Upper lobe of left lung (tissue), 6 donors: ENCODE measurements at regions not wholly inside any gene's neighbourhood (a gene's known extent, or its start where the extent isn't known, plus 50 kb on each side); places are given as distances from the start of the nearest gene placed in this dataset.

Experiments
- ATAC-seq, 2 donors: fragments of 200-7000 bp; cut with Tn5 transposase; one replicate each; pipeline ENCODE4 v1.9.1; 2022; ENCODE audit warnings: mild to moderate bottlenecking in 2 of 2, moderate library complexity in 2 of 2; ENCODE audit not compliant: low FRiP score in 2 of 2
- DNase-seq, 2 donors: peaks; one replicate each; pipeline ENCODE4 v3.0.0-alpha.2; 2019 to 2020
- H3K27ac ChIP-seq, 4 donors: fragments of 200-600 bp; sonication (generic); one replicate each; pipeline ENCODE4 v1.5.1; 2016 to 2019
- H3K27me3 ChIP-seq, 4 donors: fragments of 200-600 bp; sonication (generic); one replicate each; pipeline ENCODE4 v1.5.1; 2017 to 2019
- H3K36me3 ChIP-seq, 4 donors: fragments of 200-600 bp; sonication (generic); one replicate each; pipeline ENCODE4 v1.5.1; 2016 to 2019
- H3K4me1 ChIP-seq, 4 donors: fragments of 200-600 bp; sonication (generic); one replicate each; pipeline ENCODE4 v1.5.1; 2018 to 2019
- H3K4me3 ChIP-seq, 4 donors: fragments of 200-600 bp; sonication (generic); one replicate each; pipeline ENCODE4 v1.5.1; 2017 to 2019; ENCODE audit warnings: mild to moderate bottlenecking in 2 of 4, moderate library complexity in 1 of 4
- H3K9me3 ChIP-seq, 4 donors: fragments of 200-600 bp; sonication (generic); one replicate each; pipeline ENCODE4 v1.5.1; 2018 to 2019
- EP300 ChIP-seq, 4 donors: sonication (generic); formaldehyde crosslinking; IDR thresholded peaks; one replicate each; pipeline ENCODE4 v1.5.1; 2017; ENCODE audit warnings: antibody characterized with exemption in 4 of 4, control low read depth in 2 of 4
- POLR2A ChIP-seq, 4 donors: fragments of 450-650 bp; IDR thresholded peaks; one replicate each; pipeline ENCODE4 v1.5.1; 2016 to 2017; ENCODE audit warnings: antibody characterized with exemption in 4 of 4, mild to moderate bottlenecking in 2 of 4
- POLR2AphosphoS5 ChIP-seq, 2 donors: sonication (generic); formaldehyde crosslinking; IDR thresholded peaks; one replicate each; pipeline ENCODE4 v1.5.1; 2017; ENCODE audit warnings: antibody characterized with exemption in 2 of 2
- WGBS, 2 donors: methylation state at CpG; one replicate each; pipeline ENCODE4 v1.1.5; 2017 to 2018; 5-methylcytosine and 5-hydroxymethylcytosine counted together
- TF ChIP-seq, protein P1 (sequence below), 6 experiments: fragments of 450-650 bp in 4 of 6; fragments of 200-600 bp in 2 of 6; sonication (generic) in 2 of 6; IDR thresholded peaks; one replicate each; pipeline ENCODE4 v1.5.1; 2016 to 2019; ENCODE audit warnings: antibody characterized with exemption in 6 of 6
- donor health status: DM: no; HTN: no; CAD: no; lungs with moderate emphysema.
- donor health status: DM: no; HTN: yes; CAD: no; lungs with severe emphysema.

DNA sequence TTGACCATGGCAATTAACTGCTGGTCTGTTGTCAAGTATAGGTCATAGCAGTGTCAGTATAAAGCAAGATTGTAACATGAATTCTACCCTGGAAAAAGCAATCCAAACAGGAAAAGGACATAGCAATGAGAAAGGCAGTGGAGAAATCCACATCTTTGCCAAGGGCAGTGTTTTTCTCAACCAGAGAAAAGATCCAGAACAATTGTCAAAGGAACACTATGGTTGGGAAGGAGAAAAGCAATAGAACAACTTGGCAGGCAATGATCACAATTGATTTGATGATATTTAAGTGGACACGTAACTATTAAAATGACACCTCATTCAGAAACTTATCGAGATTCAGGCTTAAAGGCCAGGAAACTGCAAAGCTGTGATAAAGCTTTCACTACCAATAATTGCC lies 271.1 kb downstream of the DIPK2A start:
- no peaks in the 10 kb centered on the region for H3K36me3 ChIP-seq
- no peaks in the 10 kb centered on the region for H3K9me3 ChIP-seq
- H3K4me3 ChIP-seq = no peak overlapping the region
- TF ChIP-seq EP300 (IDR thresholded peaks at IDR 0.05) = no peak
- TF ChIP-seq POLR2A (IDR thresholded peaks at IDR 0.05) = no peak
- no peak for TF ChIP-seq POLR2AphosphoS5 (IDR thresholded peaks at IDR 0.05)
- TF ChIP-seq, protein P1, sequence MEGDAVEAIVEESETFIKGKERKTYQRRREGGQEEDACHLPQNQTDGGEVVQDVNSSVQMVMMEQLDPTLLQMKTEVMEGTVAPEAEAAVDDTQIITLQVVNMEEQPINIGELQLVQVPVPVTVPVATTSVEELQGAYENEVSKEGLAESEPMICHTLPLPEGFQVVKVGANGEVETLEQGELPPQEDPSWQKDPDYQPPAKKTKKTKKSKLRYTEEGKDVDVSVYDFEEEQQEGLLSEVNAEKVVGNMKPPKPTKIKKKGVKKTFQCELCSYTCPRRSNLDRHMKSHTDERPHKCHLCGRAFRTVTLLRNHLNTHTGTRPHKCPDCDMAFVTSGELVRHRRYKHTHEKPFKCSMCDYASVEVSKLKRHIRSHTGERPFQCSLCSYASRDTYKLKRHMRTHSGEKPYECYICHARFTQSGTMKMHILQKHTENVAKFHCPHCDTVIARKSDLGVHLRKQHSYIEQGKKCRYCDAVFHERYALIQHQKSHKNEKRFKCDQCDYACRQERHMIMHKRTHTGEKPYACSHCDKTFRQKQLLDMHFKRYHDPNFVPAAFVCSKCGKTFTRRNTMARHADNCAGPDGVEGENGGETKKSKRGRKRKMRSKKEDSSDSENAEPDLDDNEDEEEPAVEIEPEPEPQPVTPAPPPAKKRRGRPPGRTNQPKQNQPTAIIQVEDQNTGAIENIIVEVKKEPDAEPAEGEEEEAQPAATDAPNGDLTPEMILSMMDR (IDR thresholded peaks at IDR 0.05) = no peak
- H3K4me1 ChIP-seq = no peaks in the 10 kb centered on the region
- no peak overlapping the region for H3K27ac ChIP-seq
- WGBS, 2 donors = 48 to 52% methylated on average over 2 of the region's 2 CpGs
- DNase-seq = no peak
- ATAC-seq = no peak
- H3K27me3 ChIP-seq = no peaks in the 10 kb centered on the region

DNA sequence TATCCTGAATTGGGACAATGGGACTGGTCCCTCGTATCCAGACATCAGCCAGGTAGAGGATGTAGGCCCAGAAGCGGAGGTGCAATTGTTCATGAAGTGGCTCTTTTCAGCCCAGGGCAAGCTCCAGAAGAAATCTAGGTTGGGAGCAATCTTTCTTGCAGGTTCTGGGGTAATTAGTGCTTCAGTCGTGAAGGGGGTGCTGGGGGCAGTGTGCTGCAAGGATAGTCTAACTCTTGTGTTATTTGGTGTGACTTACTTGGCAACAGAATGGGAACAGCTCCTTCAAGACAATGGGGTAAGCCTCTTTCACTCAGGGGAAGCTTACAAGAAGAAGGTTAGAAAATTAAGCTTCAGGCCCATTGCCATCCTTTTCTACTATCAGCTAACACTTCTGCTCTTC lies 273.0 kb downstream of the DIPK2A start:
- H3K27ac ChIP-seq = no peak overlapping the region
- DNase-seq (no peak), ATAC-seq (no peak)
- no peaks in the 10 kb centered on the region for H3K36me3 ChIP-seq
- no peaks in the 10 kb centered on the region for H3K4me1 ChIP-seq
- no peaks in the 10 kb centered on the region for H3K9me3 ChIP-seq
- TF ChIP-seq, protein P1 (IDR thresholded peaks at IDR 0.05) = no peak
- TF ChIP-seq POLR2AphosphoS5 (IDR thresholded peaks at IDR 0.05) (no peak), EP300 (IDR thresholded peaks at IDR 0.05) (no peak), POLR2A (IDR thresholded peaks at IDR 0.05) (no peak)
- no peak overlapping the region for H3K4me3 ChIP-seq
- H3K27me3 ChIP-seq = no peaks in the 10 kb centered on the region
- 82 to 90% methylated on average over 3 of the region's 3 CpGs for WGBS, 2 donors

DNA sequence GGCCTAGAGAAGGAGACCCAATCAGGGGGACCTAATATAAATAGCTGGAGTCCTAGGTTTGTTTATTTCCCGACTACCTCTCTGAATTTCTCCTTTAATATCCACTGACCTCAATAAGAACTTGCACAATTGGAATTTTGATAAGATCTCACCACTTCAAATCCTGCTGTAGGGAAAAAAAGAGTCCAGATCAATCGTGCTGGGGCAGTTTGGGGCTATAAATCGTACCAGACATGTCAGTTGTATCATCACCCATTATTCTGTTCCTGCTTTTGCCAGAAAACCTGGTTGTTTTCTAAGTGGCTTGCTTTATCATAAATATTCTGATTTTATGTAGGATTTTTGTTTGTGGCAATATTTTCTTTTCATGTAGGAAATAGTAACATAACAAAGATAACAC lies 281.3 kb downstream of the DIPK2A start:
- no peak for ATAC-seq
- Histone ChIP-seq H3K4me1 (no peaks in the 10 kb centered on the region), H3K27me3 (no peaks in the 10 kb centered on the region), H3K4me3 (no peak overlapping the region), H3K36me3 (no peaks in the 10 kb centered on the region), H3K27ac (no peak overlapping the region), H3K9me3 (no peaks in the 10 kb centered on the region)
- 47 to 52% methylated on average over 3 of the region's 3 CpGs for WGBS, 2 donors
- DNase-seq = no peak
- TF ChIP-seq, protein P1 (IDR thresholded peaks at IDR 0.05) = no peak
- TF ChIP-seq EP300 (IDR thresholded peaks at IDR 0.05) (no peak), POLR2AphosphoS5 (IDR thresholded peaks at IDR 0.05) (no peak), POLR2A (IDR thresholded peaks at IDR 0.05) (no peak)

DNA sequence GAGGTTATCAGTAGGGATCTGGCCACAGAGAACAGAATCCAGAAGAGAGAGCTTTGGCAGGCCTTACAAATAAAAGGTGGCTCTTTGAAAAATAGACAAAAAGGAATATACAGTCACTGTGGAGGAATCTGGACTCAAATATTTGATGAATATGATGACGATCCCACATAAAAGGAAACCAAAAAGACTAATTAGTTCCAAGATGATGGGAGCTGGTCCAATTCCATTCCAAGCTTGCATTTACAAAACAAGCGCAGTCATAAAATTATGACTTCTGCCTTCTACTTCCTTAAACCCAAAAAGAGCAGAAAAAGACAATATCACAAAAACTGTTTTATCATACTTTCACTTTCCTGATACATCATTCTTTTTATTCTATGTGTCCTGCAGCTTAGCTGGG lies 285.8 kb downstream of the DIPK2A start:
- no peak for TF ChIP-seq EP300 (IDR thresholded peaks at IDR 0.05)
- TF ChIP-seq, protein P1 (IDR thresholded peaks at IDR 0.05) = no peak
- no peak for TF ChIP-seq POLR2A (IDR thresholded peaks at IDR 0.05)
- no peak for TF ChIP-seq POLR2AphosphoS5 (IDR thresholded peaks at IDR 0.05)
- ATAC-seq (no peak), DNase-seq (no peak)
- H3K4me1 ChIP-seq = no peaks in the 10 kb centered on the region
- 77 to 80% methylated on average over 2 of the region's 2 CpGs for WGBS, 2 donors
- no peak overlapping the region for H3K4me3 ChIP-seq
- H3K36me3 ChIP-seq = no peaks in the 10 kb centered on the region
- H3K27ac ChIP-seq = no peak overlapping the region
- no peaks in the 10 kb centered on the region for H3K9me3 ChIP-seq
- no peaks in the 10 kb centered on the region for H3K27me3 ChIP-seq

DNA sequence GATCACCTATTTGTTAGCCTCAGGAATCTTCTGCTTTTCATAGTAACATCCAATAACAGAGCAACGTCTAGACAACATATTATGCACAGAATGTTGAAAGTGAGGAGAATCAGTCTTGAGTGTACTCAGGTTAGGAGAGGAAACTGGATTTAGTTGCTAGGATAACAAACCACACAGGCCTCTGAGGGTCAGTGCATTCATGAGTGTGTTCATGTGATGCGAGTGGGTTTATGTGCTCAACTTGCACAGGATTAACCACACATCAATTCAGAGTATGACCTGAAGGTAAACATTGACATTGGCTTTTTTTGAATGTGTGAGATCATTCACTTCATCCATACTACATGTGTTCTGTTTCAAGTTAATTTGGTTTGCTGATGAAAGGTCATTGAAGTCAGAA lies 287.6 kb downstream of the DIPK2A start:
- 74 to 77% methylated on average over 2 of the region's 2 CpGs for WGBS, 2 donors
- no peak for ATAC-seq
- no peak overlapping the region for H3K27ac ChIP-seq
- no peaks in the 10 kb centered on the region for H3K36me3 ChIP-seq
- H3K4me3 ChIP-seq = no peak overlapping the region
- DNase-seq = no peak
- no peaks in the 10 kb centered on the region for H3K9me3 ChIP-seq
- no peaks in the 10 kb centered on the region for H3K4me1 ChIP-seq
- no peaks in the 10 kb centered on the region for H3K27me3 ChIP-seq
- TF ChIP-seq, protein P1 (IDR thresholded peaks at IDR 0.05) = no peak
- TF ChIP-seq POLR2A (IDR thresholded peaks at IDR 0.05) = no peak
- TF ChIP-seq POLR2AphosphoS5 (IDR thresholded peaks at IDR 0.05) = no peak
- TF ChIP-seq EP300 (IDR thresholded peaks at IDR 0.05) = no peak
